SK-N-SH (cell line): ENCODE measurements at regions not wholly inside any gene's neighbourhood (a gene's known extent, or its start where the extent isn't known, plus 50 kb on each side); places are given as distances from the start of the nearest gene placed in this dataset.

Experiments used
- CTCF ChIA-PET: fragments of 300-600, 350-600 bp; formaldehyde crosslinking; extraction: SDS; loops from one replicate; lab custom pipeline; 2021; lab: Yijun Ruan, JAX
- POLR2A ChIA-PET: fragments of 350-600 bp; sonication (Branson Sonifier 250); formaldehyde crosslinking; extraction: SDS; loops from one replicate; lab custom pipeline; 2020; ENCODE audit warnings: antibody characterized with exemption, inconsistent platforms; lab: Yijun Ruan, JAX
- DNase-seq: peaks from one replicate; pipeline ENCODE4 v3.0.0; 2012
- H2AFZ ChIP-seq: fragments of 200-600 bp; sonication (generic); 2 replicates; pipeline ENCODE4 v1.8.1; 2016; ENCODE audit warnings: antibody characterized with exemption, mild to moderate bottlenecking, low read depth
- H3F3A ChIP-seq: fragments of 200-600 bp; sonication (generic); replicated peaks from 2 replicates; pipeline ENCODE3; 2016; ENCODE audit warnings: antibody characterized with exemption, mild to moderate bottlenecking; ENCODE audit not compliant: insufficient read depth
- H3K27ac ChIP-seq, 2 experiments: fragments of 200-500 bp in 1 of 2; fragments of 200-600 bp in 1 of 2; sonication (Bioruptor generic) in 1 of 2; sonication (generic), shearing (Covaris generic) in 1 of 2; 2 replicates each; pipeline versions ENCODE4 v1.5.1 to v1.6.1; 2014 to 2016; ENCODE audit warnings: low read depth in 2 of 2, inconsistent platforms in 1 of 2, low read length in 1 of 2, mild to moderate bottlenecking in 1 of 2, mixed read lengths in 1 of 2
- H3K27me3 ChIP-seq: fragments of 200-600 bp; sonication (generic), shearing (Covaris generic); 2 replicates; pipeline ENCODE4 v1.6.1; 2016; ENCODE audit warnings: mixed run types; ENCODE audit not compliant: insufficient read depth
- H3K36me3 ChIP-seq, 2 experiments: fragments of 200-500 bp in 1 of 2; fragments of 200-600 bp in 1 of 2; sonication (Bioruptor generic) in 1 of 2; sonication (generic) in 1 of 2; replicated peaks in 1 of 2; 2 replicates each; pipeline versions ENCODE3 to v1.5.1; 2014 to 2016; ENCODE audit warnings: low read length in 1 of 2, mild to moderate bottlenecking in 1 of 2; ENCODE audit not compliant: insufficient read depth in 2 of 2, control insufficient read depth in 1 of 2
- H3K4me1 ChIP-seq, 2 experiments: fragments of 200-500 bp in 1 of 2; fragments of 200-600 bp in 1 of 2; sonication (Bioruptor generic) in 1 of 2; sonication (generic), shearing (Covaris generic) in 1 of 2; 2 replicates each; pipeline versions ENCODE4 v1.5.1 to v1.6.1; 2014 to 2016; ENCODE audit warnings: low read depth in 1 of 2, low read length in 1 of 2, mixed run types in 1 of 2; ENCODE audit not compliant: insufficient read depth in 2 of 2, control insufficient read depth in 1 of 2
- H3K4me2 ChIP-seq: fragments of 200-600 bp; sonication (generic), shearing (Covaris generic); 2 replicates; pipeline ENCODE4 v1.6.1; 2017; ENCODE audit warnings: mixed run types
- H3K4me3 ChIP-seq, 2 experiments: fragments of 200-500 bp in 1 of 2; fragments of 200-600 bp in 1 of 2; sonication (Bioruptor generic) in 1 of 2; sonication (generic), shearing (Covaris generic) in 1 of 2; 2 replicates each; pipeline versions ENCODE4 v1.5.1 to v1.8.1; 2014 to 2016; ENCODE audit warnings: low read depth in 2 of 2, inconsistent platforms in 1 of 2, low read length in 1 of 2, mild to moderate bottlenecking in 1 of 2, mixed read lengths in 1 of 2, moderate library complexity in 1 of 2
- H3K79me2 ChIP-seq: fragments of 200-600 bp; sonication (generic); 2 replicates; pipeline ENCODE4 v1.8.1; 2017; ENCODE audit warnings: mild to moderate bottlenecking; ENCODE audit not compliant: insufficient read depth
- H3K9ac ChIP-seq: fragments of 200-600 bp; sonication (generic); 2 replicates; pipeline ENCODE4 v1.6.1; 2017; ENCODE audit warnings: mixed run types
- H3K9me2 ChIP-seq: fragments of 200-600 bp; sonication (generic); 2 replicates; pipeline ENCODE4 v1.6.1; 2017; ENCODE audit warnings: mixed run types
- H3K9me3 ChIP-seq: fragments of 200-600 bp; sonication (generic); 2 replicates; pipeline ENCODE4 v1.6.1; 2017; ENCODE audit warnings: mixed run types, mild to moderate bottlenecking, moderate library complexity
- H4K20me1 ChIP-seq: fragments of 200-600 bp; sonication (generic); 2 replicates; pipeline ENCODE4 v1.6.1; 2017; ENCODE audit warnings: mild to moderate bottlenecking, mixed run types; ENCODE audit not compliant: insufficient read depth
- CTCF ChIP-seq: fragments of 200-600 bp; sonication (generic); IDR thresholded peaks from 2 replicates; pipeline ENCODE4 v1.6.1; 2017; ENCODE audit warnings: antibody characterized with exemption, mild to moderate bottlenecking, moderate library complexity
- ELF1 ChIP-seq: IDR thresholded peaks from 2 replicates; pipeline ENCODE4 v1.4.0; 2012
- EP300 ChIP-seq, 2 experiments: IDR thresholded peaks; 2 replicates each; pipeline versions ENCODE4 v1.4.0 to v1.6.1; 2012; ENCODE audit warnings: borderline replicate concordance in 1 of 2, low read depth in 1 of 2, low read length in 1 of 2
- EZH2phosphoT487 ChIP-seq: fragments of 200-600 bp; sonication (generic); IDR thresholded peaks from 2 replicates; pipeline ENCODE4 v1.6.1; 2017; ENCODE audit warnings: low read depth, mixed run types, mild to moderate bottlenecking, antibody characterized with exemption, moderate library complexity, borderline replicate concordance
- FOXM1 ChIP-seq: IDR thresholded peaks from 2 replicates; pipeline ENCODE4 v1.4.0; 2012; ENCODE audit warnings: low read depth, mild to moderate bottlenecking
- GABPA ChIP-seq: IDR thresholded peaks from 2 replicates; pipeline ENCODE4 v1.4.0; 2012; ENCODE audit warnings: low read depth, mild to moderate bottlenecking
- MAX ChIP-seq: IDR thresholded peaks from 2 replicates; pipeline ENCODE4 v1.4.0; 2012; ENCODE audit warnings: low read depth
- NFIC ChIP-seq: IDR thresholded peaks from 2 replicates; pipeline ENCODE4 v1.4.0; 2012; ENCODE audit warnings: borderline replicate concordance
- POLR2AphosphoS5 ChIP-seq: IDR thresholded peaks from 2 replicates; pipeline ENCODE4 v1.6.1; 2012; ENCODE audit warnings: low read depth, low read length
- RAD21 ChIP-seq: IDR thresholded peaks from 2 replicates; pipeline ENCODE4 v1.6.1; 2012; ENCODE audit warnings: mild to moderate bottlenecking, low read length
- RFX5 ChIP-seq: IDR thresholded peaks from 2 replicates; pipeline ENCODE4 v1.6.1; 2012; ENCODE audit warnings: mild to moderate bottlenecking, improper control_type of control experiment, low read length
- RXRA ChIP-seq: IDR thresholded peaks from 2 replicates; pipeline ENCODE4 v1.4.0; 2012; ENCODE audit warnings: low read depth, mild to moderate bottlenecking, borderline replicate concordance
- SIN3A ChIP-seq: IDR thresholded peaks from 2 replicates; pipeline ENCODE4 v1.6.1; 2012; ENCODE audit warnings: low read depth, mild to moderate bottlenecking, low read length, moderate library complexity, borderline replicate concordance
- TAF1 ChIP-seq: IDR thresholded peaks from 2 replicates; pipeline ENCODE4 v1.6.1; 2012; ENCODE audit warnings: low read depth, mild to moderate bottlenecking, low read length, moderate library complexity, borderline replicate concordance
- TCF12 ChIP-seq: IDR thresholded peaks from 2 replicates; pipeline ENCODE4 v1.4.0; 2012
- USF2 ChIP-seq: fragments of 150-350 bp; IDR thresholded peaks from 2 replicates; pipeline ENCODE4 v1.6.1; 2017; ENCODE audit warnings: antibody characterized with exemption, low read length, low read depth, borderline replicate concordance
- YY1 ChIP-seq: IDR thresholded peaks from 2 replicates; pipeline ENCODE4 v1.4.0; 2012; ENCODE audit warnings: low read depth, mild to moderate bottlenecking
- WGBS: methylation state at CpG from one replicate; pipeline ENCODE4 v1.1.6; 2017; ENCODE audit warnings: low lambda C conversion rate; 5-methylcytosine and 5-hydroxymethylcytosine counted together
- TF ChIP-seq, protein P1 (sequence below): IDR thresholded peaks from 2 replicates; pipeline ENCODE4 v1.4.0; 2012; ENCODE audit warnings: low read depth, borderline replicate concordance

- TF ChIP-seq EP300 (IDR thresholded peaks at IDR 0.05; ENCODE audit: borderline replicate concordance in 1 of 2, low read depth in 1 of 2, low read length in 1 of 2) (no peak), YY1 (no peak), ELF1 (no peak), EZH2phosphoT487 (no peak), GABPA (no peak), RFX5 (no peak), FOXM1 (no peak), POLR2AphosphoS5 (no peak), SIN3A (no peak), NFIC (no peak), USF2 (no peak), TCF12 (no peak), RAD21 (no peak)
- TF ChIP-seq, protein P1, sequence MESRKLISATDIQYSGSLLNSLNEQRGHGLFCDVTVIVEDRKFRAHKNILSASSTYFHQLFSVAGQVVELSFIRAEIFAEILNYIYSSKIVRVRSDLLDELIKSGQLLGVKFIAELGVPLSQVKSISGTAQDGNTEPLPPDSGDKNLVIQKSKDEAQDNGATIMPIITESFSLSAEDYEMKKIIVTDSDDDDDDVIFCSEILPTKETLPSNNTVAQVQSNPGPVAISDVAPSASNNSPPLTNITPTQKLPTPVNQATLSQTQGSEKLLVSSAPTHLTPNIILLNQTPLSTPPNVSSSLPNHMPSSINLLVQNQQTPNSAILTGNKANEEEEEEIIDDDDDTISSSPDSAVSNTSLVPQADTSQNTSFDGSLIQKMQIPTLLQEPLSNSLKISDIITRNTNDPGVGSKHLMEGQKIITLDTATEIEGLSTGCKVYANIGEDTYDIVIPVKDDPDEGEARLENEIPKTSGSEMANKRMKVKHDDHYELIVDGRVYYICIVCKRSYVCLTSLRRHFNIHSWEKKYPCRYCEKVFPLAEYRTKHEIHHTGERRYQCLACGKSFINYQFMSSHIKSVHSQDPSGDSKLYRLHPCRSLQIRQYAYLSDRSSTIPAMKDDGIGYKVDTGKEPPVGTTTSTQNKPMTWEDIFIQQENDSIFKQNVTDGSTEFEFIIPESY = no peak
- Histone ChIP-seq H3F3A (no peaks in the 10 kb centered on the region), H3K9me2 (no peaks in the 10 kb centered on the region), H3K4me3 (no peak overlapping the region), H3K4me2 (no peak overlapping the region), H3K4me1 (peaks cover 0 to 9% of the 10 kb centered on the region in 2 experiments; a peak in 1 of 4 replicates), H3K27ac (no peak overlapping the region), H3K9ac (no peak overlapping the region; the same call in 1 of the 2 replicates), H3K27me3 (no peaks in the 10 kb centered on the region), H3K9me3 (no peaks in the 10 kb centered on the region), H3K79me2 (no peaks in the 10 kb centered on the region), H3K36me3 (no peaks in the 10 kb centered on the region), H2AFZ (peak overlapping the region; percentile 66; the same call in 1 of the 2 replicates), H4K20me1 (no peaks in the 10 kb centered on the region)
- DNase-seq = no peak
- POLR2A ChIA-PET = no interaction called here
- CTCF ChIA-PET = interaction anchor here (0.8 kb wide), 1 partner anchor 33 kb away, joined by 3 read pairs; no protein-coding TSS in a partner anchor
- WGBS = 71% methylated on average over 2 of the region's 2 CpGs
Observed at GRCh38 chr20:53764415-53764800, 170.8 kb upstream of the ZNF217 start.

DNA sequence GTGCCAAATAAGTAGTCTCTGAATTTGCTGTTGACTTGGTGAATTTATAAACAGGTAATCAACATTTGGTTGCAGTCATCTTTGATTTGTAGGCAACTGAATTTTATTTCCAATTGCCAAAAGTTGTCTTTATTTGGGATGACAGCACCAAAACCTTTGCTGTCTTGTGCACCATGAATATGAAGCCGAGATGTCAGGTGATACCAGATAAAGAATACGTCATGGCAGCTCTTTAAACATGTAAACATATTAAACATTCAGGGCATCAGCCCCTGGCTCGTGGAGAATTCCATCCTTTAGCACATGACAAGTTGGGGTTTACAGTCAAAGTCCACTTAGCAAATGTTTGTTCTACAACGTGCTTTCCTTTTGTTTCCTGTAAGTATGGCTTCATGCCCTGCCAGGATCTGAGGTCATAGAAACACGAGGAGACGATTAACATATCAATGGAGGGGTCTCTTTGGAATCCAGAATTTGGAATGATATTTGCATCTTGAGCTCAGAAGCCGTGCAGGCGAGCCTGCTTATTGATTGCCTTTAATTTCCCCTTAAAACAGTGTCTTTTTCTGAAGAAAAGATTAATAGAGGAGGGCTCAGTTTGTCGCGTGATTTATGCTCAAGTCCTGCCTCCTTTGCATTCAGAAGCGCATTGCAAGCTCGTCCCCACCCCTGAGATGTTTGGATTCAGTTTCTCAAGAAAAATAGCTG is 170.2 kb upstream of the ZNF217 start:
- H3K79me2 ChIP-seq = no peaks in the 10 kb centered on the region
- 68% methylated on average over 12 of the region's 12 CpGs for WGBS
- no peaks in the 10 kb centered on the region for H3K9me3 ChIP-seq
- H3K4me1 ChIP-seq = peaks cover 0 to 7% of the 10 kb centered on the region in 2 experiments; a peak in 1 of 4 replicates
- H4K20me1 ChIP-seq = no peaks in the 10 kb centered on the region
- TF ChIP-seq RAD21 = no peak
- TF ChIP-seq FOXM1 = no peak
- no peak for TF ChIP-seq TAF1
- no peak for TF ChIP-seq CTCF
- no peak for TF ChIP-seq RXRA
- TF ChIP-seq USF2 = no peak
- TF ChIP-seq POLR2AphosphoS5 = no peak
- no peak for TF ChIP-seq RFX5
- TF ChIP-seq MAX = no peak
- H3K27me3 ChIP-seq = no peaks in the 10 kb centered on the region
- CTCF ChIA-PET = interaction anchor here (1.3 kb wide), 1 partner anchor 298 kb away, joined by 3 read pairs; no protein-coding TSS in a partner anchor
- H3K9ac ChIP-seq = no peak overlapping the region; the same call in 1 of the 2 replicates
- H3K4me2 ChIP-seq = no peak overlapping the region
- DNase-seq = no peak
- no peak overlapping the region for H3K27ac ChIP-seq
- peak overlapping the region; percentile 66; the same call in 1 of the 2 replicates for H2AFZ ChIP-seq
- no peaks in the 10 kb centered on the region for H3K9me2 ChIP-seq
- H3K4me3 ChIP-seq = no peak overlapping the region
- POLR2A ChIA-PET = no interaction called here
- no peaks in the 10 kb centered on the region for H3F3A ChIP-seq
- no peaks in the 10 kb centered on the region for H3K36me3 ChIP-seq
